ENCODE measurements at regions not wholly inside any gene's neighbourhood (a gene's known extent, or its start where the extent isn't known, plus 50 kb on each side); places are given as distances from the start of the nearest gene placed in this dataset.
"Not testable (repeated sequence)": the region's sequence is repeated elsewhere in the genome, so short reads cannot be mapped to it uniquely, and the experiment has no call there.

DNA sequence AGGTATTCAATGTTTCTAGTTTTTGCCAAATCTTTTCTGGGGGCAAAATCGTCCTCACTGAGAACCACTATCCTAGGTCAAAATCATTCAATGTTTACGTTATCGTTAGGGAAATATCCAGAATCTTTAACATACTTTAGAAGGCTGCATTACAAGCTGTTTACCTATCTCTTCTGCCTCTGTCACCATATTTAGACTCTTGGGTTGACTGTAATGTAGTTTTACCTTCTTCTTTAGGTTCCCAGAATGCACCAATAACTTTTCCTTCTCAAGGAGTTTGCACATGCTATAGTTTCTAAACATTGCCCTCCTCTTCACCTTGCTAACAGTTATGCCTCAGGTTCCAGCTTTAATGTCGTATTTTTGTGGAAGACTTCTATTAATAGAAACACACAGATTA is 1185.5 kb upstream of the ADGRB3 start:
- H3K4me3 ChIP-seq (ENCODE audit: low read length) = no peak overlapping the region
- TF ChIP-seq ZNF274 (IDR thresholded peaks at IDR 0.05; ENCODE audit: low read depth, low read length) = no peak

DNA sequence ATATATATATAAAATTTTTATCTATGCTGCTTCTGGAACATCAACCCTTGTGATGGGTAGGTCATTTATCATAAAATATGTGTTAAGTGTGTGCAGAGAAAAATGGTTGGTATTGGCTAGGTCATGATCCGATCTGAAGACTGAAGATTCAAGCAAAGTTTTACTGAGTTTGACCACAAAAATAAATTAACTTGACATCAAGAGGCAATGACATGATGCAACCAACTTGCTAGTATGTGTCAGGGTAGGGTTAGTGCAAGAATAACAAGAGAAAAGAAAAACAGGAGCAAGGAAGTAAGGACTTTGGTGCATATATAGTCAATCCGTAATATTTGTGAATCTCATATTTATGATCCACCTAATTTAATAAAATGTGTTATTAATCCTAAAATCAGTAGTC is 1202.0 kb upstream of the ADGRB3 start:
- TF ChIP-seq ZNF274 (IDR thresholded peaks at IDR 0.05; ENCODE audit: low read depth, low read length) = no peak
- no peak overlapping the region for H3K4me3 ChIP-seq (ENCODE audit: low read length)

DNA sequence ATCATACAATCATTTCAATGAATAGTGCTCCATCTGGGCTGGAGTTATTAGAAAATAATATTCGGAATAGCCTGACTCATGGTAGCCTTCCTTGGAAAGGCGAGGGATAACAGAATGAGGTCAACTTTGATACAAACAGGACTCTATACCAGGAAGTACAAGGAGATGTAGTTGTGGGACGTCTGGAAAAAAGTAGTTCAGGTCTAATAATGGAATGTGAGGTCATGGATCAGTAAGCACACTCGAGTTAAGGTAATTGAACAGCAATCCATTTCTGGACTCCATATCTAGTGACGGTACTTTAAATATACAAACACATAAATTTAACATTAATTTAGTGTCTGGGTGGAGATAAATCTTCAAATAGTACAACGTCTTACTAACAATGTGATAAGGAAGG is 1204.0 kb upstream of the ADGRB3 start:
- H3K4me3 ChIP-seq (ENCODE audit: low read length) = no peak overlapping the region
- no peak for TF ChIP-seq ZNF274 (IDR thresholded peaks at IDR 0.05; ENCODE audit: low read depth, low read length)

DNA sequence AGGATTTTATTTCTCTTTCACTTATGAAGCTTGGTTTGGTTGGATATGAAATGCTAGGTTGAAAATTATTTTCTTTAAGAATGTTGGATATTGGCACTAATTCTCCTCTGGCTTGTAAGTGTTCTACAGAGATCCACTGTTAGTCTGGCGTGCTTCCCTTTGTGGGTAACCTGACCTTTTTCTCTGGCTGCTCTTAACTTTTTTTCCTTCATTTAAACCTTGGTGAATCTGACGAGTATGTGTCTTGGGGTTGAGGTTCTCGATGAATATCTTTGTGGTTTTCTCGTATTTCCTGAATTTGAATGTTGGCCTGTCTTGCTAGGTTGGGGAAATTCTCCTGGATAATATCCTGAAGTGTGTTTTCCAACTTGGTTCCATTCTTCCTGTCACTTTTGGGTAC is 1208.4 kb upstream of the ADGRB3 start:
- not testable (repeated sequence) for H3K4me3 ChIP-seq (ENCODE audit: low read length)

DNA sequence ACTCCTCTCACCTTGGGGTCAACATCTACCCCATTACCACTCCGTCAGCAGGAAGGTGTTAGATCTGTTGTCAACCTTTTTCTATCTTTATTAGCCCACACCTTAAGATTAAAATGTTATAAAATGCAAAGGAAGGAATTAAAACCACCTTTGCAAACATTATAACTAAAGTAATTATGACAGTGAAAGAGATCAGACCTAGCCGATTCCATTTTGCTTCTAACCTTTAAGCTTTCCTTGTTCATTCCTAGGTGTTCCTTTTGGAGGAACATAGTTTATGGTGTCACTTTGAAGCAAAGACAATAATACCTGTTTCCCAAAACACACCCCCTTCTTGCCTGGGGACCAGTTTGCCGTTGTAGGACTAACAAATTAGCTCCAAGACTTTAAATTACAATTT is 1223.0 kb upstream of the ADGRB3 start:
- no peak overlapping the region for H3K4me3 ChIP-seq (ENCODE audit: low read length)
- no peak for TF ChIP-seq ZNF274 (IDR thresholded peaks at IDR 0.05; ENCODE audit: low read depth, low read length)

DNA sequence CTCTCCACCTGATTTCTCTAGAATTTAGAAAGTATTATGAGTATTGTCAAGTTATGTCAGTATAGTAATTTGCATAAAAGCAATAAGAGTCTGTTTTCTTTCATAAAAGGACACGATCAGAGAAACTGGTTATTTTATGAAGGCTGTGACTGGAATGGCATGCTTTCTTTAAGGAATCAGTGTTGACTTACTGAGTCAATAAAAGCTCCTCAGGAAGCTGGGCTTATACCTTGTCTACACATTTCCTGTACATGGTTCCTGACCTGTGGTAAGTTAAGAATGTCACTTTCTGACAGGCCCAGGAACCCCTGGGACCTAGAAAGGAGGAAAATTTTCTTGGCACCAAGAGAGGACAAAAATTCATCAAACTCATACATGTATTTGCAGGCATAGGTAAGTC is 1224.0 kb upstream of the ADGRB3 start:
- no peak overlapping the region for H3K4me3 ChIP-seq (ENCODE audit: low read length)
- no peak for TF ChIP-seq ZNF274 (IDR thresholded peaks at IDR 0.05; ENCODE audit: low read depth, low read length)

DNA sequence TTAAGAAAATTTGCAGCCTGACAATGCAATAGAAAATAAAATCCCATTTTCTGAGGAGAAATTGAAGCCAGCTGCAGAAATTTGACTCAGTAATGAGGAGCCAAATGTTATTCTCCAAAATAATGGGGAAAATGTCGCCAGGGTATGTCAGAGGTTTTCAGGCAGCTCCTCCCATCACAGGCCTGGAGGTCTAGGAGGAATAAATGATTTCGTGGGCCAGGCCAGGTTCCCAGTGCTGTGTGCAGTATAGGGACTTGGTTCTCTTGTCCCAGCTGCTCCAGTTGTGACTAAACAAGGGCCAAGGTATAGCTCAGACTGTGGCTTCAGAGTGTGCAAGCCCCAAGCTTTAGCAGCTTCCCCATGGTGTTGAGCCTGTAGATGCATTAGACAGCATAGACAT is 1240.8 kb upstream of the ADGRB3 start:
- no peak for TF ChIP-seq ZNF274 (IDR thresholded peaks at IDR 0.05; ENCODE audit: low read depth, low read length)

DNA sequence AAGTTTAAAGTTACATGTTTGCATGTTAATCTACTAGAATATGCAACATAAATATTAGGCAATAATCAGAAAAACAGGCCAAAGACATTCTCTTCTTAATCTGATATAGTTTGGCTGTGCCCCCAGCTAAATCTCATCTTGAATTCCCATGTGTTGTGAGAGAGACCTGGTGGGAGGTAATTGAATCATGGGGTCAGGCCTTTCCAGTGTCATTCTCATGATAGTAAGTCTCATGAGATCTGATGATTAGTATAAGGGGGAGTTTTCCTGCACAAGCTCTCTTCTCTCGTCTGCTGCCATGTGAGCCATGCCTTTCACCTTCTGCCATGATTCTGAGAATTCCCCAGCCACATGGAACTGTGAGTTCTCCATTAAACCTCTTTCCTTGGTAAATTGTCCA is 1241.7 kb upstream of the ADGRB3 start:
- no peak overlapping the region for H3K4me3 ChIP-seq (ENCODE audit: low read length)
- TF ChIP-seq ZNF274 (IDR thresholded peaks at IDR 0.05; ENCODE audit: low read depth, low read length) = no peak

More for the DNA sequence above, 1240.8 kb upstream of the ADGRB3 start:
- no peak overlapping the region for H3K4me3 ChIP-seq (ENCODE audit: low read length)

DNA sequence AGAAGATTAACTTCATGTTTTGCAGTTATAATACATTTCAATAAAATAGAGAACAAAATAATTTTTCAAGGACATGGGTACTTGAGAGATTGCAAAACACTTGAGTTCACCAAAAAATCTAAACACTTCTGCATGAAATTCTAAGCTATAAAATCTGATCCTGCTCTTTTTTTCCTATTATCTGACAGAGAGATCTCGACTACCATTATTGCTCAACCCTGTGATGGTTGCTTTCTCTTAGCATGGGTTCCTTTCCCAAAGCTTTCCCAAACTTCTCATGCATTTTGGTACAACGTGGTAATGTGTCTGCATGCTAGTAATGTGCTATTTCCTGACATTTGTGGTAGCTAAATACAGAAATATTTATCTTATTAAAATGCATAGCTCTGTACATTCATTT is 1243.1 kb upstream of the ADGRB3 start:
- H3K4me3 ChIP-seq (ENCODE audit: low read length) = no peak overlapping the region
- no peak for TF ChIP-seq ZNF274 (IDR thresholded peaks at IDR 0.05; ENCODE audit: low read depth, low read length)

DNA sequence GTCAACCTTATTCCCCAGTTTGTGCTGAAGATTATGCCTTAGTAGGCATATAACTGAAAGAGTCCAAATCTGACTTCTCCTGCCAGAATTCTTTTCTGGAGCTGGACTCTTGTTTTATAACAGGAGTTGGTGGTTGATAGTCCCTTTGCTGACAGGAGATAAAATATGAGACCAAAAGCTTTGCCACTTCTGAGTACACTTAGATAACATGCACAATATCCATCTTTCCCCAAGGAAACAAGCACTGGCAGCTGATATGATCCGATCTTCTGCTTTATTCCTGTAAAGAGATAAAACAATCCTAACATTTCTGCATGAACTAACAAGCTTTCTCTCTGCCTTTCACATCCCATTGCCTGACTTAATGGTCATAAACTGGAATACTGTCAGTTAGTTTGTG is 1265.4 kb upstream of the ADGRB3 start:
- TF ChIP-seq ZNF274 (IDR thresholded peaks at IDR 0.05; ENCODE audit: low read depth, low read length) = no peak
- no peak overlapping the region for H3K4me3 ChIP-seq (ENCODE audit: low read length)

DNA sequence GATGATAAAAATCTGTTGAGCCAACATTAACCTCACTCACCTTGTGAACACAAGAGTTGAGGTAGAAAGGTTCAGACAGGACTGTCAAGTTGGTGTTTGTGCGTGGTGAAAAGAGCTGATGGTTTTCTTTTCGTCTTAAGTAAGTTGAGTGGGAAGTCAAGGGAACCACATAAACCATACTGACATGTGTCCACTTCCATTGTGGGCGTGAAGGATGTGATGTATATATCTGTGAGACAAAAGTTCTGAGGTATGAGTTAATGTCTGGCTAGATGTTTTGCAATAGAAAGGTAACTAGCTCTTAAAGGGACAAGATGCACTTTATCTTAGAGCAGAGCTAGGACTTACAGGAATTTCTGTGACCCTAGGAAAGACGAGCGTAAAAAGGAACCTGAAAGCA is 1272.1 kb upstream of the ADGRB3 start:
- no peak overlapping the region for H3K4me3 ChIP-seq (ENCODE audit: low read length)
- TF ChIP-seq ZNF274 (IDR thresholded peaks at IDR 0.05; ENCODE audit: low read depth, low read length) = no peak

DNA sequence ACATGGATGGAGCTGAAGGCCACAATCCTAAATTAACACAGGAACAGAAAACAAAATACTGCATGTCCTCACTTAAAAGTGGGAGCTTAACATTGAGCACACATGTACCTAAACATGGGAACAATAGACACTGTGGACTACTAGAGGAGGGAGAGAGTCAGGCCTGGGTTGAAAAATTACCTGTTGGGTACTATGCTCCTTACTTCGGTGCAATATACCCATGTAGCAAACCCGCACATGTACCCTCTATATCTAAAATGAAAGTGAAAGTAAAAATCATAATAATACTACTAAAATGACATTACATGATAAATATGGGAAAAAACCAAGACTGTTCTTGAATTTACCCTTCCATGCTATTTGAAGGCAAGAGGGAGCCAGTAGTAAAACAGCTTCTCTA is 1273.8 kb upstream of the ADGRB3 start:
- no peak for TF ChIP-seq ZNF274 (IDR thresholded peaks at IDR 0.05; ENCODE audit: low read depth, low read length)
- no peak overlapping the region for H3K4me3 ChIP-seq (ENCODE audit: low read length)

DNA sequence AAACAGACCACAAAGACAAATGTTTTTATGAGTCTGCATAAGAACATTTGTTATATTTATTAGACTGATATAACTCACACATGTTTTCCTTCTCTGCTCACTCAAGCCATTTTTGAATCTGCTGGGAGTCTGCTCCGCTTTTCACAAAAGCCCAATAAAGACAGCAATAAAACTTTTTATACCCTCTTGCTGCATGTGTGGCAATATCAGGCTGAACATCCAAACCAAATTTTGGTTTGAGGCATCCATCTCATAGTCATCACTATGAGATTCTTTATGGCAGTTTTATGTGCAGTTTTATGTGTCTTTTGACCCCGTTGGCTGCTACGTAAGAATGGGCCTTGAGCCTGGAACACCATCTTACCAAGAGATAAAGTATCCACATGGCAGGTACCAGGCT is 1276.8 kb upstream of the ADGRB3 start:
- no peak overlapping the region for H3K4me3 ChIP-seq (ENCODE audit: low read length)
- TF ChIP-seq ZNF274 (IDR thresholded peaks at IDR 0.05; ENCODE audit: low read depth, low read length) = no peak

DNA sequence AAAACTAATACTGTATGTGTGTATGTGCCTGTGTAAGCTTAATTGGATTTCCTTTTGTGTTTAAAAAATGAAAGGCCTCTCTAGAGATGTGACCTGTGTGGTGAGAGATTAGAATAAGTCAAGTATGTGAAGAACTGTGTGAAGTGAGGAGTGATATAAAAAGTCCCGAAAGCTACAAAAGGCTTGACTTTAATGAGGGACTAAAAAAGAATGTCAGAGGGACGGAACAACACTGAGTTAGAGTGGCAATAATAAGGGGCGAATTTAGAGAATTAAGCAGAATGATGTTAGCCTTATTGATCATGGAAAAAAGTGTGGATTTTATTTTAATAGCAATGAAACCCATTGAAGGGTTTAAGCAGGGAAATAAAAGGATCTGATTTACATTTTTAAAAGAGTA is 1281.2 kb upstream of the ADGRB3 start:
- H3K4me3 ChIP-seq (ENCODE audit: low read length) = no peak overlapping the region
- no peak for TF ChIP-seq ZNF274 (IDR thresholded peaks at IDR 0.05; ENCODE audit: low read depth, low read length)

DNA sequence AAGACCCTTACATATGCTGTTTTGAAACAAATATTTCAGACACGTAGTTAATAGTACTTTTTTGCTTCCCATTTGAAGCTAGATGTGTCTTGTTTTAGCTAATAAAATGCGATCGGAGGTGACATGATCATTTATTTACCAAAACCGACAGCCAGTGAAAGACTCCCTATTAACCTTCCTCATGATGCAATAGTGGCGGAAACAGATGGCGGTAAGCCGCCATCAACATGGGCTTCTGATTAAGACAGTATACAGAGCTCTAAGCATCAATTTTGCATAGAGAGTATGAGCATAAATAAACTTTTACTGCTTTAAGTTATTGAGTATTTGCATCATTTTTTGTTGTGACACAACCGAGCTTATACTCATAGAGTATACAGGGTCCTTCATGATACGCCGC is 1282.4 kb upstream of the ADGRB3 start:
- no peak overlapping the region for H3K4me3 ChIP-seq (ENCODE audit: low read length)
- TF ChIP-seq ZNF274 (IDR thresholded peaks at IDR 0.05; ENCODE audit: low read depth, low read length) = no peak

DNA sequence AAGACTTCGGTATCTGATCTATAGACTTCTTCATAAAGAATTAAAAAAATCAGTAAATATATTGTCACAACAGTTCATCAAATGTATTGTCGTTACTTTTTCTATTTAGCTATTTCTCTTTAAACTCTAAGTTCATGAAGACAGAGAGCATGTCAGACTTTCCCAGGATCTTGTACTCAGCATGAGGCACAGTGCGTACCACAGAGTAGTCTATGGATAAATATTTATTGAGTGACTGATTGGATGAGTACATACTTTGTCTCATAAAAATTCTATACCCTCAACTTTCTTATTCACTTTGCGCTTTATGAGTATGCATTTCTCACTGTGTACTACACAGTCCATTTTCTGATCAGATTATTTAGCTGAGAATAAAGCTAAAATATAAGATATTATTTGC is 1284.4 kb upstream of the ADGRB3 start:
- no peak overlapping the region for H3K4me3 ChIP-seq (ENCODE audit: low read length)
- TF ChIP-seq ZNF274 (IDR thresholded peaks at IDR 0.05; ENCODE audit: low read depth, low read length) = no peak

DNA sequence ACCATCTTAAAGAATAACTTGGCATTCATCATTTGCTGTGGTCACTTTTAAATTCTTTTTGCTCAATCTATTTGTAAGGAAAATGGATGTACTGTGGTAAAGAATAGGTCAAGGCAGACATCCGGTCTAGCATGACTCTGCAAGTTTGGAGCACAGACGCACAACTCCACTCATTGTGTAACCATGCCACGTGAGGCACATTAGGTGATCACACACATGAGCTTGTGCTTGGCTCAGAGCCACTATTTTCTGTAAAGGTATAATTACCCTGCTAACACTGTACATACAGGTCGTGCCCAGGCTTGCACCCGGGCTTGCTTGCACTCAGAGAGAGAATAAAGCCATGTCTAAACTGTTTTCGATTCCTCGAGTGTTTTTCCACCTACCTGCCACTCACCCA is 1289.1 kb upstream of the ADGRB3 start:
- TF ChIP-seq ZNF274 (IDR thresholded peaks at IDR 0.05; ENCODE audit: low read depth, low read length) = no peak
- H3K4me3 ChIP-seq (ENCODE audit: low read length) = no peak overlapping the region

All from GM08714 (cell line).